GM23248 (cell line): ENCODE measurements at regions not wholly inside any gene's neighbourhood (a gene's known extent, or its start where the extent isn't known, plus 50 kb on each side); places are given as distances from the start of the nearest gene placed in this dataset.

Experiments used
- DNase-seq: peaks from one replicate; pipeline ENCODE4 v3.0.0-alpha.2; 2015
- H2AFZ ChIP-seq: fragments of 200-600 bp; sonication (generic); 2 replicates; pipeline ENCODE4 v1.6.1; 2016; ENCODE audit warnings: antibody characterized with exemption
- H3F3A ChIP-seq: fragments of 200-600 bp; sonication (generic); 2 replicates; pipeline ENCODE4 v1.6.1; 2016; ENCODE audit warnings: mild to moderate bottlenecking, antibody characterized with exemption, mixed run types; ENCODE audit not compliant: insufficient read depth
- H3K27ac ChIP-seq: fragments of 200-600 bp; sonication (generic); 2 replicates; pipeline ENCODE4 v1.5.1; 2016; ENCODE audit warnings: mild to moderate bottlenecking
- H3K27me3 ChIP-seq: fragments of 200-600 bp; sonication (generic); replicated peaks from 2 replicates; pipeline ENCODE4 v1.6.1; 2016; ENCODE audit warnings: mild to moderate bottlenecking; ENCODE audit not compliant: insufficient read depth
- H3K36me3 ChIP-seq: fragments of 200-600 bp; sonication (generic); 2 replicates; pipeline ENCODE4 v1.6.1; 2016; ENCODE audit warnings: low read depth, mild to moderate bottlenecking
- H3K4me1 ChIP-seq: fragments of 200-600 bp; sonication (generic); 2 replicates; pipeline ENCODE4 v1.6.1; 2016; ENCODE audit warnings: mild to moderate bottlenecking; ENCODE audit not compliant: insufficient read depth
- H3K4me2 ChIP-seq: fragments of 200-600 bp; sonication (generic); one replicate; pipeline ENCODE4 v1.6.1; 2016; ENCODE audit warnings: mild to moderate bottlenecking; ENCODE audit not compliant: unreplicated experiment
- H3K4me3 ChIP-seq: fragments of 200-600 bp; sonication (generic); 2 replicates; pipeline ENCODE4 v1.5.1; 2016; ENCODE audit warnings: mild to moderate bottlenecking
- H3K79me2 ChIP-seq: fragments of 200-600 bp; sonication (generic); 2 replicates; pipeline ENCODE4 v1.6.1; 2016; ENCODE audit warnings: mild to moderate bottlenecking; ENCODE audit not compliant: insufficient read depth
- H3K9ac ChIP-seq: fragments of 200-600 bp; sonication (generic); 2 replicates; pipeline ENCODE4 v1.6.1; 2016; ENCODE audit warnings: mild to moderate bottlenecking
- H3K9me2 ChIP-seq: fragments of 200-600 bp; sonication (generic); 2 replicates; pipeline ENCODE4 v1.6.1; 2016; ENCODE audit warnings: mixed run types, mild to moderate bottlenecking, moderate library complexity; ENCODE audit not compliant: insufficient read depth
- H3K9me3 ChIP-seq: fragments of 200-600 bp; sonication (generic); one replicate; pipeline ENCODE4 v1.6.1; 2017; ENCODE audit warnings: low read depth
- H4K20me1 ChIP-seq: fragments of 200-600 bp; sonication (generic); 2 replicates; pipeline ENCODE4 v1.6.0; 2016; ENCODE audit not compliant: insufficient read depth
- EZH2 ChIP-seq: fragments of 200-600 bp; sonication (generic); IDR thresholded peaks from 2 replicates; pipeline ENCODE4 v1.6.1; 2018; ENCODE audit warnings: antibody characterized with exemption, mild to moderate bottlenecking; ENCODE audit not compliant: insufficient read depth, poor library complexity, severe bottlenecking
- EZH2phosphoT487 ChIP-seq: fragments of 200-600 bp; sonication (generic); IDR thresholded peaks from 2 replicates; pipeline ENCODE4 v1.6.1; 2018; ENCODE audit warnings: antibody characterized with exemption, moderate library complexity, mild to moderate bottlenecking, low read depth; ENCODE audit not compliant: insufficient read depth
- WGBS, 2 experiments: methylation state at CpG; one replicate each; pipeline ENCODE4 v1.1.6; 2015 to 2017; ENCODE audit warnings: low lambda C conversion rate in 2 of 2, low coverage in 1 of 2; ENCODE audit errors: missing lambda C conversion rate in 2 of 2; 5-methylcytosine and 5-hydroxymethylcytosine counted together
- in situ Hi-C: fragments of 300-500 bp; cut with MboI; formaldehyde crosslinking; loops from 2 replicates; pipeline ENCODE4 v1.15.0; 2020

DNA sequence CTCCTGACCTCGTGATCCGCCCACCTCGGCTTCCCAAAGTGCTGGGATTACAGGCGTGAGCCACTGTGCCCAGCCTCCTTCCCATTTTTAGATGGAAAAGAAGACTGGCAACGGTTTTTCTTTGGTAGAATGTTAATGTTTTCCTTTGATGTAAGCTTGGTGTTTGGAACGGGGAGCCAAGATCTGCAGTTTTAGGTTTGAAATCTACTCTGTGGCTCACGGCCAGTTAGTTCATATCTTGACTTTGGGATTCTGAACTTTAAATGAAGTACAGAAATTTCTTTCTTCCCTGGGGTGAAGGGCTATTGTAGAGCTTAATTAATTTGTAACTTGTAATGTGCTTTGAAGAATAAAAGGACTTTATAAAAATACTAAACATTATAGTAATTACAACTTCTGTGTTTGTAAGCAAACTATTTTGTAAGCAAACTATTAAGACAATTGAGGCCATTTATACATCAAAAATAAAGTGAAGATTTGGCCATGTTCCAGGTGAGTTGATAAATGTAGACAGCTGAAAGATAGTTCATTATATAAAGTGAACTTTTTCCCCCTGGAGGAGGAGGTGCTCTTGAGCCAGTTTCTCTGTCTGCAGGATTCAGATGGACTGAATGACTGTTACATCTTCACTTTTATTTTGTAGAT lies 117.1 kb upstream of the TUT7 start:
- H3K9me3 ChIP-seq = no peaks in the 10 kb centered on the region
- H3K27ac ChIP-seq = no peak overlapping the region
- no peaks in the 10 kb centered on the region for H3F3A ChIP-seq
- in situ Hi-C loops = no loop called here
- no peaks in the 10 kb centered on the region for H3K27me3 ChIP-seq
- TF ChIP-seq EZH2 (no peak), EZH2phosphoT487 (no peak)
- no peak overlapping the region for H3K4me3 ChIP-seq
- H3K9ac ChIP-seq = no peak overlapping the region
- H3K9me2 ChIP-seq = no peaks in the 10 kb centered on the region
- DNase-seq = no peak
- H3K36me3 ChIP-seq = no peaks in the 10 kb centered on the region
- H3K4me2 ChIP-seq = no peak overlapping the region
- H2AFZ ChIP-seq = no peak overlapping the region
- H3K4me1 ChIP-seq = no peaks in the 10 kb centered on the region
- H4K20me1 ChIP-seq = no peaks in the 10 kb centered on the region
- no peaks in the 10 kb centered on the region for H3K79me2 ChIP-seq
- 78 to 83% methylated on average over 7 of the region's 7 CpGs for WGBS, 2 experiments

DNA sequence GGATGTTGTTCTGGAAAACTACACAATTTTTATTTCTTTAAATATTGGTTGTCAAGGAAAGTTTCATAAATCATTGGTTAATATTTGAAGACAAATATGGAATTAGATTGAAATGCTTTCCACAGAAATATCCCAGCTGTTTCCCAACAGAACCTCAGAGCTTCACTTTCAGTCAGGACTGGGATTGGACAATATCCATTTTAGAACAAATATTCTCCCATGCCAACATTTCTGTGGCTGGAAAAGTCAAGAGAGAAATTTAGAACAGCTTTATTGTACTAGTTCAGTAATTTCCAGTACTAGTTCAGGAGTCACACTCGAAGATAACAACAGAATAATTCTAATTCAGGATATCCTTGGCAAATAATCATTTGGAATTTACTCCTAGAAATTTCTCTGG lies 116.1 kb upstream of the TUT7 start:
- Histone ChIP-seq H3K9me3 (no peaks in the 10 kb centered on the region), H2AFZ (no peak overlapping the region), H3F3A (no peaks in the 10 kb centered on the region), H3K4me1 (no peaks in the 10 kb centered on the region), H3K9ac (no peak overlapping the region), H3K4me3 (no peak overlapping the region), H3K4me2 (no peak overlapping the region), H3K27ac (no peak overlapping the region), H3K79me2 (no peaks in the 10 kb centered on the region), H3K27me3 (no peaks in the 10 kb centered on the region), H4K20me1 (no peaks in the 10 kb centered on the region), H3K9me2 (no peaks in the 10 kb centered on the region), H3K36me3 (no peaks in the 10 kb centered on the region)
- peak; percentile 55 for DNase-seq
- TF ChIP-seq EZH2phosphoT487 (no peak), EZH2 (no peak)
- 2 to 6% methylated on average over 1 of the region's 1 CpG for WGBS, 2 experiments
- in situ Hi-C loops = no loop called here

DNA sequence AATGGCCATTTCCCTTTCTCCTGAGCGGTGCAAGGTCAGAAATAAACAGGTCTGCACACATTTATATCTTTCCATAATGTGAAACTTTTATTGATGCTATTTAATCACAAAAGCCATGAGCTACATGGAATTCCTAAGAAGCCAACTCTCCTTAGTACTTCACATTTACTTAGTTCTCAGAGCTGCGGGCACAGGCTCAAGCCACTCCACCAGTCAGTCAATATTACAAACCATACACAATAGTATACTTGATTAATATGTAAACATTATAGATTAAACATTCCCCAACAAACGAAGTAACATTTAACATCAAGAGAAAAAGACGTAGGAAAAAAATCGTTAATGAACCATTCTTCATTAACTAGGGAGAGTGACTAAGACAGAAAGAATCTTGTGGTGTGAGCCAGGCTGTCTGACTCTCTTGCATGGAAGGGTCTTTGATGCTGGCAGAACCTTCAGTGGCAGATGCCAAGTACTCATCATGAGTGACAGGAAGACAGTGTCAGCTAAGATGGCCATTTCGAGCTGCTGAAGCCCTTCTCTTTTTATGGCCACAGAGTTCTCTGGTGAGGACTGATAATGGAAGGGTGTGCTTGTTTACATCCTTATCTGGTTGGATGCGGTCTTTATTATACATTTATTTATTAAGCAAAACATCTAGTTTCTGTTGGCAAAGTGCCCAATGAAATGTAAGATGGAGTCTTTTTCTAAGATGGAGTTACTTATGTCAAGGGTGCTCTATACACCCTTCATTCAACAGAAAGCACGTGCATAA lies 115.5 kb upstream of the TUT7 start:
- Histone ChIP-seq H3K9me3 (no peaks in the 10 kb centered on the region), H3K4me3 (no peak overlapping the region), H4K20me1 (no peaks in the 10 kb centered on the region), H2AFZ (no peak overlapping the region), H3K9ac (no peak overlapping the region), H3K27ac (no peak overlapping the region), H3F3A (no peaks in the 10 kb centered on the region), H3K36me3 (no peaks in the 10 kb centered on the region), H3K27me3 (no peaks in the 10 kb centered on the region), H3K9me2 (no peaks in the 10 kb centered on the region), H3K79me2 (no peaks in the 10 kb centered on the region), H3K4me2 (no peak overlapping the region), H3K4me1 (no peaks in the 10 kb centered on the region)
- in situ Hi-C loops = no loop called here
- no peak for TF ChIP-seq EZH2phosphoT487
- no peak for TF ChIP-seq EZH2
- 74 to 76% methylated on average over 8 of the region's 8 CpGs for WGBS, 2 experiments
- DNase-seq = no peak

DNA sequence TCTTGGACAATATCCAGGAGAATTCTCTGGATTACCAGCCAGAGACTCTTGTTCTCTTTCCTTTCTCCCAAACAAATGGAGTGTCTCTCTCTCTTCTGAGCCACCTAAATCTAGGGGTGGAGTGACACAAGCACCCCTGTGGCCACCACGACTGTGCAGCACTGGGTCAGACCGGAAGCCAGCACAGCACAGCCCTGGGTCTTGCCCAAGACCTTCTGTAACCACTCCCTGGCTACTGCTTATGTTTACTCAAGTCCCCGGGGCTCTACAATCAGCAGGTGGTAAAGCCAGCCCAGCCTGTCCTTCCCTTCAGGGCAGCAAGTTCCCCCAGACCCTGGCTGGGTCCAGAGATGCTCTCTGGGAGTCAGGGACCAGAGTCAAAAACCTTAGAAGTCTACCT lies 110.0 kb upstream of the TUT7 start:
- no peak overlapping the region for H2AFZ ChIP-seq
- H3F3A ChIP-seq = no peaks in the 10 kb centered on the region
- no peak overlapping the region for H3K4me3 ChIP-seq
- no peak overlapping the region for H3K27ac ChIP-seq
- H3K27me3 ChIP-seq = no peaks in the 10 kb centered on the region
- no peaks in the 10 kb centered on the region for H3K9me2 ChIP-seq
- no peak overlapping the region for H3K9ac ChIP-seq
- H4K20me1 ChIP-seq = no peaks in the 10 kb centered on the region
- 21 to 41% methylated on average over 3 of the region's 3 CpGs for WGBS, 2 experiments
- H3K79me2 ChIP-seq = no peaks in the 10 kb centered on the region
- no peak for DNase-seq
- H3K36me3 ChIP-seq = no peaks in the 10 kb centered on the region
- in situ Hi-C loops = no loop called here
- H3K4me1 ChIP-seq = 0 out of 2 replicates have a peak, but pooled peaks cover 4% of the 10 kb centered on the region
- no peak overlapping the region for H3K4me2 ChIP-seq
- H3K9me3 ChIP-seq = no peaks in the 10 kb centered on the region
- no peak for TF ChIP-seq EZH2
- TF ChIP-seq EZH2phosphoT487 = no peak
